ENCODE measurements at regions not wholly inside any gene's neighbourhood (a gene's known extent, or its start where the extent isn't known, plus 50 kb on each side); places are given as distances from the start of the nearest gene placed in this dataset.

GRCh38 chr13:63120883-63121282 is 1705.2 kb upstream of the PCDH20 start:
- no peak overlapping the region for H2BK5ac ChIP-seq (ENCODE audit: insufficient read length, low read length)
- H3K23ac ChIP-seq (ENCODE audit: insufficient read length, low read depth, low read length): no peak overlapping the region
- no peak overlapping the region for H2AFZ ChIP-seq (ENCODE audit: low read length)
- H3K79me1 ChIP-seq (ENCODE audit: insufficient read depth, low read depth, low read length, poor library complexity, severe bottlenecking): no peaks in the 10 kb centered on the region
- Mint-ChIP-seq H3K36me3 (ENCODE audit: insufficient read depth in 1 of 3, low read depth in 3 of 3) (no peaks in the 10 kb centered on the region), H3K4me3 (no peak overlapping the region), H3K27me3 (ENCODE audit: low read depth) (no peaks in the 10 kb centered on the region), H3K27ac (no peak overlapping the region), H3K9me3 (no peaks in the 10 kb centered on the region), H3K4me1 (peaks cover 5% of the 10 kb centered on the region in 2 experiments)
- H3K79me2 ChIP-seq (ENCODE audit: insufficient read depth, low read length): no peaks in the 10 kb centered on the region
- H4K8ac ChIP-seq (replicated peaks; ENCODE audit: insufficient read length, low read depth, low read length): no peak overlapping the region
- H2BK120ac ChIP-seq (ENCODE audit: low read depth, low read length, poor library complexity, severe bottlenecking): no peak overlapping the region
- H2BK20ac ChIP-seq (ENCODE audit: low read depth, low read length, poor library complexity, severe bottlenecking): no peak overlapping the region
- WGBS (ENCODE audit: extremely low coverage, insufficient read length, low lambda C conversion rate): no CpG with 5 or more reads among the region's 2 CpGs
- no peak overlapping the region for H3K4me2 ChIP-seq (ENCODE audit: insufficient read depth, insufficient read length, low read length)
- no peak overlapping the region for H3K9ac ChIP-seq (ENCODE audit: extremely low read depth, insufficient read length, low read length)
- no peaks in the 10 kb centered on the region for H3K9me3 ChIP-seq (ENCODE audit: control insufficient read depth, low read depth, low read length)
- no peak overlapping the region for H4K91ac ChIP-seq (ENCODE audit: insufficient read length, low read depth, low read length)
- no peaks in the 10 kb centered on the region for H4K20me1 ChIP-seq (ENCODE audit: control insufficient read depth, insufficient read depth, insufficient read length)
- H2BK12ac ChIP-seq (ENCODE audit: insufficient read length, low read depth, low read length): no peak overlapping the region
- no peaks in the 10 kb centered on the region for H3K4me1 ChIP-seq (ENCODE audit: insufficient read depth, low read length)
- H2BK15ac ChIP-seq (ENCODE audit: low read depth, low read length): no peak overlapping the region
- no peak overlapping the region for H3K14ac ChIP-seq (ENCODE audit: insufficient read depth, low read length)
- no peak overlapping the region for H3K4ac ChIP-seq (ENCODE audit: low read depth, low read length)
- H2AK5ac ChIP-seq (ENCODE audit: insufficient read length, low read length): no peak overlapping the region
- H4K5ac ChIP-seq (ENCODE audit: insufficient read length, low read depth, low read length): no peak overlapping the region
- no peak overlapping the region for H3K27ac ChIP-seq (ENCODE audit: insufficient read length, low read depth, low read length)
- DNase-seq: no peak
- H3T11ph ChIP-seq (ENCODE audit: low read length): no peak overlapping the region
- H3K27me3 ChIP-seq (ENCODE audit: insufficient read depth, low read length): no peaks in the 10 kb centered on the region
- H3K18ac ChIP-seq (ENCODE audit: insufficient read length, low read depth, low read length): no peak overlapping the region
- no peak overlapping the region for H3K56ac ChIP-seq (ENCODE audit: insufficient read length, low read depth, low read length)
- no peaks in the 10 kb centered on the region for H3K23me2 ChIP-seq (ENCODE audit: insufficient read length, low read depth, low read length, poor library complexity, severe bottlenecking)
- no peak for TF ChIP-seq CTCF (conservative IDR thresholded peaks at IDR 0.05)
